ENCODE measurements at regions not wholly inside any gene's neighbourhood (a gene's known extent, or its start where the extent isn't known, plus 50 kb on each side); places are given as distances from the start of the nearest gene placed in this dataset.

- TF ChIP-seq CTCF (IDR thresholded peaks at IDR 0.05; ENCODE audit: low read depth, low read length, missing control alignments) = no peak
- DNase-seq (ENCODE audit: low read depth) = no peak
- no peak overlapping the region for H3K4me3 ChIP-seq (ENCODE audit: low read depth, low read length)
Observed at GRCh38 chr1:232327899-232328298, 302.0 kb downstream of the SIPA1L2 start.

GRCh38 chr1:232327269-232327668 is 302.7 kb downstream of the SIPA1L2 start:
- no peak for TF ChIP-seq CTCF (IDR thresholded peaks at IDR 0.05; ENCODE audit: low read depth, low read length, missing control alignments)
- DNase-seq (ENCODE audit: low read depth) = no peak
- no peak overlapping the region for H3K4me3 ChIP-seq (ENCODE audit: low read depth, low read length)

- TF ChIP-seq CTCF (IDR thresholded peaks at IDR 0.05; ENCODE audit: low read depth, low read length, missing control alignments) = no peak
- no peak for DNase-seq (ENCODE audit: low read depth)
Observed at GRCh38 chr1:232322162-232322734, 307.7 kb downstream of the SIPA1L2 start.

GRCh38 chr1:232319518-232320210 is 310.3 kb downstream of the SIPA1L2 start:
- no peak for TF ChIP-seq CTCF (IDR thresholded peaks at IDR 0.05; ENCODE audit: low read depth, low read length, missing control alignments)
- H3K4me3 ChIP-seq (ENCODE audit: low read depth, low read length) = no peak overlapping the region
- DNase-seq (ENCODE audit: low read depth) = no peak

More at GRCh38 chr1:232322162-232322734, 307.7 kb downstream of the SIPA1L2 start:
- no peak overlapping the region for H3K4me3 ChIP-seq (ENCODE audit: low read depth, low read length)

- no peak for TF ChIP-seq CTCF (IDR thresholded peaks at IDR 0.05; ENCODE audit: low read depth, low read length, missing control alignments)
- no peak for DNase-seq (ENCODE audit: low read depth)
- no peak overlapping the region for H3K4me3 ChIP-seq (ENCODE audit: low read depth, low read length)
Observed at GRCh38 chr1:232319072-232319471, 310.9 kb downstream of the SIPA1L2 start.

GRCh38 chr1:232318143-232318542 is 311.8 kb downstream of the SIPA1L2 start:
- no peak for TF ChIP-seq CTCF (IDR thresholded peaks at IDR 0.05; ENCODE audit: low read depth, low read length, missing control alignments)
- no peak overlapping the region for H3K4me3 ChIP-seq (ENCODE audit: low read depth, low read length)
- DNase-seq (ENCODE audit: low read depth) = no peak

- H3K4me3 ChIP-seq (ENCODE audit: low read depth, low read length) = no peak overlapping the region
- DNase-seq (ENCODE audit: low read depth) = no peak
- no peak for TF ChIP-seq CTCF (IDR thresholded peaks at IDR 0.05; ENCODE audit: low read depth, low read length, missing control alignments)
Observed at GRCh38 chr1:232317350-232317749, 312.6 kb downstream of the SIPA1L2 start.
